Activated naive CD4-positive, alpha-beta T cell treated with anti-CD3 and anti-CD28 coated beads for 36 hours (primary cell): ENCODE measurements at regions not wholly inside any gene's neighbourhood (a gene's known extent, or its start where the extent isn't known, plus 50 kb on each side); places are given as distances from the start of the nearest gene placed in this dataset.
"Not testable (repeated sequence)": the region's sequence is repeated elsewhere in the genome, so short reads cannot be mapped to it uniquely, and the experiment has no call there.

Experiments
- CTCF ChIA-PET: fragments of 350-600 bp; sonication (Branson Sonifier 250); formaldehyde crosslinking; loops from one replicate; lab custom pipeline; 2021; ENCODE audit warnings: antibody characterized with exemption; lab: Charles Lee
- DNase-seq: peaks from one replicate; pipeline ENCODE4 v3.0.0-alpha.2; 2020
- H3K27ac Mint-ChIP-seq: one replicate; pipeline ENCODE4 v1.8.0; 2021; ENCODE audit warnings: mild to moderate bottlenecking, mixed read lengths
- H3K27me3 Mint-ChIP-seq: one replicate; pipeline ENCODE4 v1.8.0; 2021; ENCODE audit warnings: low read depth, mixed read lengths
- H3K36me3 Mint-ChIP-seq: one replicate; pipeline ENCODE4 v1.8.0; 2021; ENCODE audit warnings: low read depth, mixed read lengths
- H3K4me1 Mint-ChIP-seq: one replicate; pipeline ENCODE4 v1.8.0; 2021; ENCODE audit warnings: low read depth, mixed read lengths
- H3K4me3 Mint-ChIP-seq: one replicate; pipeline ENCODE4 v1.8.0; 2021; ENCODE audit warnings: mild to moderate bottlenecking, moderate library complexity, mixed read lengths
- H3K9me3 Mint-ChIP-seq: one replicate; pipeline ENCODE4 v1.8.0; 2021; ENCODE audit warnings: mixed read lengths
- intact Hi-C: fragments of 100-400 bp; cut with micrococcal nuclease; formaldehyde crosslinking; loops from one replicate; pipeline ENCODE4 v1.15.1; 2023

DNA sequence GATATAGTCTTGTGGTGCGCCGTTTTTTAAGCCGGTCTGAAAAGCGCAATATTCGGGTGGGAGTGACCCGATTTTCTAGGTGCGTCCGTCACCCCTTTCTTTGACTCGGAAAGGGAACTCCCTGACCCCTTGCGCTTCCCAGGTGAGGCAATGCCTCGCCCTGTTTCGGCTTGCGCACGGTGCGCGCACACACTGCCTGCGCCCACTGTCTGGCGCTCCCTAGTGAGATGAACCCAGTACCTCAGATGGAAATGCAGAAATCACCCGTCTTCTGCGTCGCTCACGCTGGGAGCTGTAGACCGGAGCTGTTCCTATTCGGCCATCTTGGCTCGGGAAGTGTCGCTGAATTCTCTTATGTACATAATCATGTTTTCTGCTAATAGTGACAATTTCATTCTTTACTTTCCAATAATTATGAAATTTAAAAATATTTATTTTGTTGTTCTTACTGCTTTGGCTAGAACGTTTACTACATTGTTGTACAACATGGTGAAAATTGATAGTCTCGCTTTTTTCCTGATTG is 61.2 kb upstream of the MINDY3 start:
- H3K27me3 Mint-ChIP-seq, H3K27ac Mint-ChIP-seq, H3K9me3 Mint-ChIP-seq, DNase-seq, CTCF ChIA-PET, H3K36me3 Mint-ChIP-seq, H3K4me3 Mint-ChIP-seq, H3K4me1 Mint-ChIP-seq, intact Hi-C loops: not testable (repeated sequence)

DNA sequence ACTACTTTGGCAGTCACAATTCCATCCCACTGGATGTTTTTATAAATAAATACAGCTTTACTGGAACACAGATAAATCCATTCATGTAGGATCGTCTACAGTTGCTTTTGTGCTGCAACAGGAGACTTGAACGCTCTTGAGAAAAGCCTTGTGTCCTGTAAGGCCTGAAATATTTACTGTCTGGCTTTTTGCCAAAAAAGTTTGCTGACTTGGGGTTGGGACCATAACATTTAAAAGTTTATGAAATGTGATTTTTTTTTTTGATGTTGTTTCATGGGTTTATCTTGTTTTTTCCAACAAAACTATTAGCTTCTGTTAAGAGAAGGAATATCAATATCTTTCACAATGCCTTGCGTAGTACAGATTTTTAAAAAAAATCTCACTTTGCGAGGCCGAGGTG is 71.1 kb upstream of the MINDY3 start:
- CTCF ChIA-PET: no interaction called here
- peaks cover 5% of the 10 kb centered on the region for H3K9me3 Mint-ChIP-seq
- no peak overlapping the region for H3K4me3 Mint-ChIP-seq
- no peaks in the 10 kb centered on the region for H3K4me1 Mint-ChIP-seq
- no peak for DNase-seq
- H3K27me3 Mint-ChIP-seq: peaks cover 26% of the 10 kb centered on the region
- H3K36me3 Mint-ChIP-seq: no peaks in the 10 kb centered on the region
- H3K27ac Mint-ChIP-seq: no peak overlapping the region
- intact Hi-C loops: no loop called here

DNA sequence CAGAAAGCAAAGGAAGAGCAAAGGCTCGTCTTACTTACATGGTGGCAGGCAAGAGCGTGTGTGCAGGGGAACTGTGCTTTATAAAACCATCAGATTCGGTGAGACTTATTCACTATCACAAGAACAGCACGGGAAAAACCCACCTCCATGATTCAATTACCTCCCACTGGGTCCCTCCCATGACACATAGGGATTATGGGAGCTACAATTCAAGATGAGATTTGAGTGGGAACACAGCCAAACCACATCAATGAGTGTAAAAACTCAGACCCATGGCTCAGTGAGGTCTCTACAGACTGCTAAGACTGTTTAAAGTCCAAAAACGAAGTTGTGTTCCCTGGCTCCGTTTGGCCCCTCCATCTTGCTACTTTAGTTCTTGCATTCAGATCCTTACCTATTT is 79.2 kb upstream of the MINDY3 start:
- H3K27ac Mint-ChIP-seq, H3K4me1 Mint-ChIP-seq, CTCF ChIA-PET, DNase-seq, intact Hi-C loops, H3K4me3 Mint-ChIP-seq, H3K9me3 Mint-ChIP-seq, H3K36me3 Mint-ChIP-seq: not testable (repeated sequence)
- H3K27me3 Mint-ChIP-seq: peaks cover 10% of the 10 kb centered on the region

DNA sequence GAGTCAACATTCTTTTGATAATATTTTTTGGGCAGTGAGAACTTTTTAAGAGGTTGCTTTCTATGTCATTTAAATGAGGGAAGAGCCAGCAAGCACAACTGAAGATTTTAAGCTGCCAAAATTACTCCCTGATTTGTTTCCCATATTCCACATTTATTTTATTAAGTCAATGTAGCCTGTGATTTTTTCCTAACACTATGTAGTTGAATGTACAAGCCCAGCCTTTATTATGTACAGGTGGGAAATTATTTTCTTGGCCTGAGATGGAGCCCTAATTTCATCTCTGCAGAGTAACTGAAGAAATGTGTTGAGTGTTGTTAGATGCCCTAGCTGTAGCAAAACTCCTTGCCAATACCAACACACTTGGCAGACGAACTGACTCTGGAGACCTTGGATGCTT is 83.1 kb upstream of the MINDY3 start:
- no peaks in the 10 kb centered on the region for H3K36me3 Mint-ChIP-seq
- H3K4me1 Mint-ChIP-seq: no peaks in the 10 kb centered on the region
- CTCF ChIA-PET: no interaction called here
- peaks cover 9% of the 10 kb centered on the region for H3K9me3 Mint-ChIP-seq
- H3K4me3 Mint-ChIP-seq: no peak overlapping the region
- intact Hi-C loops: no loop called here
- no peak for DNase-seq
- H3K27ac Mint-ChIP-seq: no peak overlapping the region
- peaks cover 8% of the 10 kb centered on the region for H3K27me3 Mint-ChIP-seq

DNA sequence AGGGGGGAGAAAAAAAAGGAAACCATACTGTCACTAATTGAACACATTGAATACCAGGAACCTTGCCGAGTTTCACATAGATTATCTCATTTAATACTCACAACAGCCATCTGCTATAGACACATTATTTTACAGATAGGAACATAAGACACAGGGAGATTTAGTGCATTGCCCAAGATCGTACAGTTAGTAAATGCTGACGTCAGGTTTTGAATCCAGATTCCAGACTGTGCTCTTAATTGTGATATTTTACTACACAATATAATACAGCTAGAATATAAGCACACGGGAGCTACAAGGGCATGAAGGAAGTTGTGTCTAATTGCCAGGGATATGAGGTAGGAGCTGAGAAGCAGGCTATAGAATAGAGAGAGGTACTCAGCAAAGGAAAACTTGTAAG is 93.9 kb upstream of the MINDY3 start:
- intact Hi-C loops: no loop called here
- Mint-ChIP-seq H3K27ac (no peak overlapping the region), H3K4me3 (no peak overlapping the region), H3K27me3 (peaks cover 4% of the 10 kb centered on the region), H3K4me1 (no peaks in the 10 kb centered on the region), H3K9me3 (no peaks in the 10 kb centered on the region), H3K36me3 (no peaks in the 10 kb centered on the region)
- CTCF ChIA-PET: no interaction called here
- no peak for DNase-seq

DNA sequence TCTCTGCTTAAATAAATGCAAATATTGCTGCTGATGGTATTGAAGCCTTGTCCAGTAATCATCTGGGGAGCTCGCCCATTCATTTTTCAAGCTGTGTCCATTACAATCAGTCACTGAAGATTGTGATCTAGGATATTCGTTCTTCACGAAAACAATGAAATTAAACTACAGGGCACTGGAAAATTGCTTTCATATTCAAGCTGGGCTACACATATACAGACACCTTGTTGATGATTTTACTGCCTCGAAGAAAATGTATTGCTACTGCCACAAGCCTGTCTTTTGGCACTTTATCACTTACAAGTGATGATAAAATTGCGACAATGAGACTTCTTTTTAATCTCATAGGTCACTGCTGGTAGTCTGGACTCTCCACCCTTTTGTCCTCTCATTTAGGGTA is 100.0 kb upstream of the MINDY3 start:
- intact Hi-C loops: no loop called here
- Mint-ChIP-seq H3K27me3 (peaks cover 8% of the 10 kb centered on the region), H3K27ac (no peak overlapping the region), H3K4me3 (no peak overlapping the region), H3K36me3 (no peaks in the 10 kb centered on the region), H3K9me3 (no peaks in the 10 kb centered on the region), H3K4me1 (no peaks in the 10 kb centered on the region)
- CTCF ChIA-PET: no interaction called here
- no peak for DNase-seq

DNA sequence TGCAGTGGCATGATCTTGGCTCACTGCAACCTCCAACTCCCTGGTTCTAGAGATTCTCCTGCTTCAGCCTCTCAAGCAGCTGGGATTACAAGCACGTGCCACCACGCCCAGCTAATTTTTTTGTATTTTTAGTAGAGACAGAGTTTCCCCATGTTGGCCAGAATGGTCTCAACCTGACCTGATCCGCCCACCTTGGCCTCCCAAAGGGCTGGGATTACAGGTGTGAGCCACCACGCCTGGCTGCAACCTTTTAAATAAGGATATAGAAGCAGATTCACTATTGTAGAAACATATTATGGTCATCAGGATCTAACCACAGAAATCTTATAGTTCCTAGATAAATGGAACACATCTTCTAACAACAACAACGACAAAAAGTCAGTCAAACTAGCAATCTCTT is 112.4 kb upstream of the MINDY3 start:
- H3K36me3 Mint-ChIP-seq, CTCF ChIA-PET, H3K4me1 Mint-ChIP-seq, H3K9me3 Mint-ChIP-seq, intact Hi-C loops, H3K27me3 Mint-ChIP-seq, H3K27ac Mint-ChIP-seq, DNase-seq, H3K4me3 Mint-ChIP-seq: not testable (repeated sequence)

DNA sequence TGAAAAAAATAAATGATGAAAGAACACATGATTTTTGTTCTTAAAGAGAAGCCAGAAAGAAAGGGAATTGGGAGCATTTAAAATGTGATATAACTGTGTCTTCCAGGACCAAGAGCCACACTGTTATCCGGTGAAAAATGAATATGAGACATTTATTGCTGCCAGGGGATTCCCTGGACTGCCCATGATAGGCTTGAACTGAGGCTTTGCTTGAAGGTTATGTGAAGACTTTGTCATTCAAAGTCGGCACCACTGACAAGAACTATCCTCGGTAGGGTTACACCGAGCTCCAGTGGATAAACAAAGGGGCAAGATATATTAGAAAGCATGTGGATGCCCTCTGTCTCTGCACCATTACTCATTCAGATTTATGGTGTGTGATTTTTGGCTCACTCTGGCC is 125.4 kb upstream of the MINDY3 start:
- H3K36me3 Mint-ChIP-seq: no peaks in the 10 kb centered on the region

DNA sequence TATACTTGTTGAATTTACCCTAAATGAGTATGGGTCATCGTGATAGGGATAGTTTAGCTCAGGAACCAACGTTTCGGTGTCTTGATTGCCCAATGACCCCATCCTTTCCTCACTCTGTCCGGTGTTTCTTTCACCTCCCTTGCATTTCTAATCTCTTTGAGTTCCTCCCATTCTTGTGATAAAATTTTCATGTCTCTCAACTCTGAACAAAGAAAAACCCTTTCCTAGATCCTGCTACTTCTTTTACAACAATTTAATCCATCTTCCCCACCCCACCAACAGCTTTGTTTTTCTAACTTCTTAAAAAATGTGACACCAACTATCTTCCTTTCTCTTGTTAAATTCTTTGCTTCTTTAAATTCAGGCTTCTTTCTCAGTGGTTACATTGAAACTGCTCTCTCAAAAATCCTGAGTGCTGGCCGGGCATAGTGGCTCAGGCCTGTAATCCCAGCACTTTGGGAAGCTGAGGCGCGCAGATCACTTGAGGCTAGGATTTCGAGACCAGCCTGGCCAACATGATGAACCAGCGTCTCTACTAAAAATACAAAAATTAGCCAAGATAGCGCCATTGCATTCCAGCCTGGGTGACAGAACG is 130.3 kb upstream of the MINDY3 start:
- Mint-ChIP-seq H3K27me3 (no peaks in the 10 kb centered on the region), H3K9me3 (peaks cover 3% of the 10 kb centered on the region), H3K4me1 (no peaks in the 10 kb centered on the region), H3K36me3 (no peaks in the 10 kb centered on the region), H3K27ac (no peak overlapping the region), H3K4me3 (no peak overlapping the region)
- intact Hi-C loops: no loop called here
- CTCF ChIA-PET: no interaction called here
- no peak for DNase-seq

More for the DNA sequence above, 125.4 kb upstream of the MINDY3 start:
- H3K27ac Mint-ChIP-seq: no peak overlapping the region
- H3K4me3 Mint-ChIP-seq: no peak overlapping the region
- no peak for DNase-seq
- intact Hi-C loops: no loop called here
- no peaks in the 10 kb centered on the region for H3K27me3 Mint-ChIP-seq
- H3K9me3 Mint-ChIP-seq: peaks cover 3% of the 10 kb centered on the region
- no peaks in the 10 kb centered on the region for H3K4me1 Mint-ChIP-seq
- CTCF ChIA-PET: interaction anchor here (0.6 kb wide), 1 partner anchor 93 kb away, joined by 3 read pairs; no protein-coding TSS in a partner anchor

DNA sequence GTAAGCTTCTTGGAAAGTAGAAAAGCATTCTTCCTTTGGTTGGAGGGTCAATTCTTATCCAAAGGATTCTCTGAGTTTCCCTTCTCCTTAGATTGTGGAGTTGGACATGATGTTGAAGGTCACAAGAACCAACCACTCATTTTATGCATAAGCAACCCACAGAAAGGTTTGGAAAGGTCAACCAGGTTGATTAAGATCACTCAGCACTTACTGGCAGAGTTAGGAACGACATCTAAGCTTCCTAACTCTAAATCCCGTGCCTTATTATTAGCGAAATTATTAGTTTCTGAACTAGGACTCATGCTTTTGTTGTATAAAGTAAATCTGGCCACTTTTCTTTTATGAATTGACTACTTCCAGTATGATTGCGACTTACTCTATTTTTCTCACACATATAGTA is 137.0 kb upstream of the MINDY3 start:
- Mint-ChIP-seq H3K4me1 (no peaks in the 10 kb centered on the region), H3K27ac (no peak overlapping the region), H3K27me3 (no peaks in the 10 kb centered on the region), H3K9me3 (peaks cover 3% of the 10 kb centered on the region), H3K36me3 (no peaks in the 10 kb centered on the region), H3K4me3 (no peak overlapping the region)
- CTCF ChIA-PET: interaction anchor here (0.6 kb wide), 1 partner anchor 30 kb away, joined by 3 read pairs; no protein-coding TSS in a partner anchor
- no peak for DNase-seq
- intact Hi-C loops: no loop called here

DNA sequence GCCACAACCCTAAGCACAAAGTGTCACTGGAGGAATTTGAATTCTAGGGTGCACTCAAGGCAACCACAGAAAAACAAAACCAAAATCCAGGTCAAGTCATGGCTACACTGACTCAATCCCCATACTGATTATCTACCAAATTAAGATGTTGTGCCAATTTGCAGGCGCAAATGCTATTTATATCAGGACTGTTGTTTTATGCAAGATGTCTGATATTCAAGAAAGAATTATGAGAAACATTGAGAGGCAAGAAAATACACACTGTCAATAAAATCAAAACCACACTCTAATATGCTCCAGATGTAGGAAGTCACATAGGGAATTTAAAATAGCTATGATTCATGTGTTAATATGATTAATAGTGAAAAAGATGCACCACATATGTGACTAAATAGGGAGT is 141.3 kb upstream of the MINDY3 start:
- Mint-ChIP-seq H3K27ac (no peak overlapping the region), H3K9me3 (no peaks in the 10 kb centered on the region), H3K27me3 (no peaks in the 10 kb centered on the region), H3K36me3 (no peaks in the 10 kb centered on the region), H3K4me1 (no peaks in the 10 kb centered on the region), H3K4me3 (no peak overlapping the region)
- CTCF ChIA-PET: interaction anchor here (1.0 kb wide), 1 partner anchor 99 kb away, joined by 3 read pairs; no protein-coding TSS in a partner anchor
- intact Hi-C loops: no loop called here
- no peak for DNase-seq

DNA sequence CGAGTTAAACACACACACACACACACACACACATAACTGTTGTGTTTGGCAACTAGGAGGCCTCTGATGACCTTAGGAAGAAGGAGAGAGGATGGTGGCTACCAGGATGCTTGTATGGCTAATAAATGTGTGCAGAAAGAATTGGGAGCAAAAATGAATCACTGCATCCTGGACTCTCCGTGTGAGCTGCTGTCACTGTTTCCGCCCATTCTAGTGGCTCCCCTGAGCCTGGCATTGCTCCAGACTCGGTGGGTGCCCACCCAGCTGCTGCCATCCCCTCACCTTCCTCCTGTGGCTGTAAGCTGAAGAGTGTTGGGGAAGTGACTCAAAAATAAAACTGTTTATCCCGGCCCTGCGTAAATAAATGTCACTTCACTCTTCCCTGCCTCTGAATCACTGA is 149.5 kb upstream of the MINDY3 start:
- no peaks in the 10 kb centered on the region for H3K4me1 Mint-ChIP-seq
- no peaks in the 10 kb centered on the region for H3K9me3 Mint-ChIP-seq
- intact Hi-C loops: no loop called here
- no peak overlapping the region for H3K4me3 Mint-ChIP-seq
- CTCF ChIA-PET: no interaction called here
- H3K36me3 Mint-ChIP-seq: no peaks in the 10 kb centered on the region
- no peak overlapping the region for H3K27ac Mint-ChIP-seq
- H3K27me3 Mint-ChIP-seq: no peaks in the 10 kb centered on the region
- DNase-seq: no peak

DNA sequence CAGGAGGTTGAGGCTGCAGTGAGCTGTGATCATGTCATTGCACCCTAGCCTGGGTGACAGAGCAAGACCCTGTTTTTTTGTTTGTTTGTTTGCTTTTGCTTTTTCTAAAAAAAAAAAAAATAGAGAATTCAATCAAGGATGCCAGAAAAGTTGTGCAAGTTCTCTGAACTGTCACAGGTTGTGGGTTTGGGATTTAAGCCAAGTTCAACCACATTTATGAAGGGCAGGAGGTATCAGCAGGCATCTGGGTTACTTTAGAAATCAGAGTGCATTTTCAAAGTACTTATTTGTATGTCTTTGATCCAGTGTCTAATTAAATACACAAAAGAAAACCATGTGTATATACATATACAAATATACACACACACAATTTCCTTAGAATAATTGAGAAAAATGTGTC is 151.2 kb upstream of the MINDY3 start:
- Mint-ChIP-seq H3K9me3 (no peaks in the 10 kb centered on the region), H3K4me1 (no peaks in the 10 kb centered on the region), H3K27ac (no peak overlapping the region), H3K4me3 (no peak overlapping the region), H3K27me3 (no peaks in the 10 kb centered on the region), H3K36me3 (no peaks in the 10 kb centered on the region)
- no peak for DNase-seq
- intact Hi-C loops: no loop called here
- CTCF ChIA-PET: no interaction called here
